Stimulated activated CD8-positive, alpha-beta memory T cell treated with anti-CD3 and anti-CD28 coated beads, Interleukin-4, amount 100 ng/mL, for 4 hours (primary cell): ENCODE measurements at regions not wholly inside any gene's neighbourhood (a gene's known extent, or its start where the extent isn't known, plus 50 kb on each side); places are given as distances from the start of the nearest gene placed in this dataset.

ENCODE experiments used
- DNase-seq, 2 donors: peaks; one replicate each; pipeline ENCODE4 v3.0.0-alpha.2; 2020; ENCODE audit warnings: low read depth in 2 of 2, low spot score in 1 of 2

GRCh38 chr18:78138983-78139496, 840.6 kb upstream of the SALL3 start:
- no peak for DNase-seq

DNA sequence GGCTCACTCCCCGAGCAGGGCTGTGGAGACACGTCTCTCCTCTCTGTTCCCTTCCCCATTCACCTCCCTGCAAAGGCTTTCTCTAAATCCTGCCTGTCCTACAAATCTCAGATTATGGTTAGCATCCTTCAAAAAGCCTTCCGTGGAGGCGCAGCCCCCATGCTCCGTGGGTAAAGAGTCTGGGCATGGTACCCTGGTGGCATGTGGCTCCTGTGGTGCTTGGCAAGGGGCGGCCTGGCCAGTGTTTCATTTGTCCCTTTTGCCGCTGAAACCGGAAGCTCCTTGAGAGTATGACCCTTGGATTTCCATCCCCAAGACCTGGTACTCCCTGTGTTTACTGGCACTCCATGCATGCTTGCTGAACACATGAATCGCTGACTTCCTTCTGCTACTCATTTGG, 839.3 kb upstream of the SALL3 start:
- no peak for DNase-seq

- no peak for DNase-seq
Measured at GRCh38 chr18:78144669-78145068, 834.9 kb upstream of the SALL3 start.

GRCh38 chr18:78145096-78145495, 834.5 kb upstream of the SALL3 start:
- DNase-seq, result no peak

DNA sequence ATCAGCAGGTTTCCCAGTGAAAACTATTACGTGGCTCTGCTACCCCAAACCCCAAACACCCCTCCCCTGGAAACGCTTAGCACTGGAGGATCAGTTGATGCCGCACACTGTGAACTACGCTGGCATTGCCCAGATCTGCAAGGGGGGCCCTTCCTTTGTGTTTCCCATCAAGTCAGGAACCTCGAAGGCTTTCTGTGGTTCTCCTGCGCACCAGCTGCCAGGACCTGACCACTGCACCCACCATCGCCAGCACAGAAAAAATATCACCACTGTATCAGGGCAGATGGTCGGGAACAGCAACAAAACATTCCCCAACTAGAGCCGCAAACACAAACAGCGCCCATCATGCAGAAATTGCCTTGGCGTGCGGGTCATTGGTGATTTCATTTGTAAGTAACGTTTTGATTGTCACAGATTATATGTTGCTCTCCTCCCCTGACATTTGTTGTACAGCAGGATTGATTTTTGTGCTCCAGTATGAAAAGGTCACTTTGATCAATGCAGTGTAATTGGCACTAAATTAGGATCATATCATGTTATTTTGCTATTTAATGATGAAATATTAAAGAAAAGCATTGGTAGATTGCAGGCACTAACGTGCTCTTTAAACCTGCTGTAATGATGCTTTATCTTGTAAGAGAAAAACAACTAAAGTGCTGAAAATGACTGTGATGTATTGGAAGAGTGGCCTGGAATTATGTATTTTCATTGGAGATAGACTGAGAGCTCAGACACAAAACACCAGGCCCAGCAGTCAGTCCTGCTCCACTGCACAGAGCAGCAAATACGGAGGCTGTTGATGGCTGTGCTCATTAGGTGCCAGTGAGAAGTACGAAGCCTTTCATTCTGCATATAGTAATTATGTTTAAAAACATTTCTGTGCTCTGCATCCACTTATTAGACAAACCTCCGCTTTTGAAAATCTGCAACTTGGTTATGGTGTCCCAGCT, 833.2 kb upstream of the SALL3 start:
- no peak for DNase-seq

DNA sequence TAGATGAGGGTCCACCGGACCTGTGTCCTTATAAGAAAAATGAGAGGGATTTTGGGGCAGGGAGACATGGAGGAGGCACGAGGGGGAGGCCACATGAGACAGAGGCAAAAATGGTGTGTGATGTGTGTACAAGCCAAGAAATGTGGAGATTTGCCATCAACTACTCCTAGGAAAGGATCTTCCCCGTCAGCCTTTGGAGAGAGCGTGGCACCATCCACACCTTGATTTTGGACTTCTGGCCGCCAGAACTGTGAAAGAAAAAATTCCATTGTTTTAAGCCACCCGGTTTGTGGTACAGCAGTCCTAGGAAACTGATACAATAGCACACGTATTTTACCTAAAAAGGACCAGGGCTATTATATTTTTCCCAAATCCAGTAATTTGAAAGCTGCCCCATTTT, 829.0 kb upstream of the SALL3 start:
- no peak for DNase-seq

GRCh38 chr18:78151234-78151633, 828.4 kb upstream of the SALL3 start:
- DNase-seq, result no peak

- DNase-seq, result no peak
Measured at GRCh38 chr18:78151948-78152725, 827.5 kb upstream of the SALL3 start.

DNA sequence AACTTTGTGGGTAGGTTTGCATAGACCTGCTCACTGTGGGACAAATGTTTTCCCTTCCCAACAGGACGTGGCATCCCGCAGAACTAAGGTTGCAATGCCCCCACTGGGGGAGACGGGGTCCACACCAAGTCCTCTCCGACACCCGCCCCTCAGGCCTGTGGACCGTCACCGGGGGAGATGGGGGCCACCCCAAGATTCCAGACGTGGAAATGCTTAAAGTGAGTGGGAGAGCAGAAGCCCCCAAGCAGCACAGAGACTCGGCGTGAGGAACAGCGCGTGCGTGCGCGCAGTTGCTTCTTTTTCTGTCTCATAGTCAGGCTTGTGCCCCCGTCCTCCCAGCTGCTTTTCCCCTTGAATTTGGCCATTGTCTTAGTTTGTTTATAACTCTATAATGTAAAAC, 826.3 kb upstream of the SALL3 start:
- no peak for DNase-seq

- DNase-seq, result no peak
Measured at GRCh38 chr18:78154444-78154843, 825.2 kb upstream of the SALL3 start.

GRCh38 chr18:78154853-78155252, 824.8 kb upstream of the SALL3 start:
- DNase-seq, result no peak

- no peak for DNase-seq
Measured at GRCh38 chr18:78156466-78156865, 823.2 kb upstream of the SALL3 start.

DNA sequence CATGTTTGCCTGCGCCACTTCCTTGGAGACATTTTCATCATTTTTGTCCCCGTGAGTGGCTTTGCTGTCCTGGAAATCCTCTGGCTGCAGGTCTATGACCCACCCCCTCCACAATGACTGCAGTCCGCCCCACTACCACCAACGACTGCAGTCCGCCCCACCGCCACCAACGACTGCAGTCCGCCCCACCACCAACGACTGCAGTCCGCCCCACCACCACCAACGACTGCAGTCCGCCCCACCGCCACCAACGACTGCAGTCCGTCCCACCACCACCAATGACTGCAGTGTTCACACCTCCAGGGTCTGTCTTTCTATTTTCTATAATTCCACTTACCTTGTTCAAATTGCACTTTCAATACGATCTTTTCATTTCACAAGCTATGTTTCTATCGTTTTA, 820.7 kb upstream of the SALL3 start:
- DNase-seq, result no peak

DNA sequence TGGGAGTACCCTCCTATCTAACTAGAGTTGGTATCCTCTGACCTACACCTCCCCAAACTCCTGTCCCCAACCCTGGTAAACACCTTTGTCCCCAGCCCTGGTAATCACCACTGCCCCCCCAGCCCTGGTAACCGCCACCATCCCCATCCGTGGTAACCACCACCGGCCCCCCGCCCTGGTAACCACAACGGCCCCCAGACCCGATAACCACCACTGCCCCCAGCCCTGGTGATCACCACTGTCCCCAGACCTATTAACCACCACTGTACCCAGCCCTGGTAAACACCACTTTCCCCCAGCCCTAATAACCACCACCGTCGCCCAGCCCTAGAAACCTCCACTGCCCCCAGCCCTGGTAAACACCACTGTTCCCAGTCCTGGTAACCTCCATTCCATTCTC, 820.2 kb upstream of the SALL3 start:
- DNase-seq, result no peak

DNA sequence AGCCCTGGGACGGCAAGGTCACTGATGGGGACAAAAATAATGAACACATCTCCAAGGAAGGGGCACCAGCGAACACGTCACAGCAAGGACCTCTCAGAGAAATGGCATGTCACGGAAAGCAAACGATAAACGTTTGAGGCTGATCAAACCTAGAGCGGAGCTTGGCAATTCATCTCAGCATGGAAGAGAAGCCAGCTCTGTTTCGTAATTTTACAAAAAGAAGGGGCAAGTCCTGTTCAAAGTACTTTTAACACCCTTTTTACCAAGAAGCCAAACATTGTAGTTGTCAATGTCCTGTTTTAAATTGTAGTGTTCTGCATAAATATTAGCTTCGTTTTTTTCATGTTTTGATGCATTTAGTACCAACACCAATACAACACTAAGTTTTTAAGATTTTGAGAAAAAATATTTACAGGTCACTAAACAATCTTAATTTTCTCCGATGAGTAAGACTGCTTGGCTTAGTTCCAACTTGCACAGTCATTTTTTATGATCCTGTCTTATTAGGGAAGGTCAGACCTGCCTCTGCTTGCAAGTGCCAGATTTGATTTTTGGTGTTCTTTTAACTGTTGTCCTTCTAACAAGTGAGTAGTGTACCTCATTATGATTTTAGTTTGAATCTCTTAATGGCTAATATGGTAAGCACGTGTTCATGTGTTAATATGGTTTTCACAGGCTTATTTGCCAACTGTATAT, 818.5 kb upstream of the SALL3 start:
- DNase-seq, result no peak

- no peak for DNase-seq
Measured at GRCh38 chr18:78165525-78165924, 814.1 kb upstream of the SALL3 start.

- DNase-seq, result no peak
Measured at GRCh38 chr18:78168526-78168925, 811.1 kb upstream of the SALL3 start.

DNA sequence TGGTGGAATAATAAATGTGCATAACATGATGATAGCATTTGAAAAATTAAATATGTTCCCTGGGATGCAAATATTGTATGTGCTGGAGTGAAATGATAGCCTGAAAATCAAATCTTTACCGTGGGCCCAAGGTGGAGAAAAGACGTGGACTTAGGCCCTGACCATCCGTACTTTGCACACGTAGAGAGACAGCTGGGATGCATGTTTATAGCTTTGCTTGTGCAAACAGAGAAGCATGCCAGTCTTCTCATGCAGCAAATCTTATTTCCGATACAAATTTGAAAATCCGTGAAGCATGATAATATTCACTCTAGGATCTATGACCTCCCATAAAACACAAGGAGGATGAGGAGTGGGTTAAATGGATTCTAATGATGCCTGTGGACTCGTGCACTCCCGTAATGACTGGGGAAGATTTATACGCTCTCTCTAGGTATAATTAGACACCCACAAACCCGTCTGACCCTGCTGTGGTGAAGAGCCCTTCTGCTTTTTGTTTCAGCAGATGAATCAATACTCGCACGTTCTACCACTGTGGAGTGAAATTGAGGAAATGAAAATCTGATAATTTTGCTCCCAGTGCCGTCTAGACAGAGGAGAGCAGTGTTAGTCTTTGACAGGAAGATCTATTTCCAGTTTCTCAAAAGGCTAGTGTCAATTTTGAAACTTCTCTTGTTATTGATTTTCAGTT, 810.3 kb upstream of the SALL3 start:
- no peak for DNase-seq

DNA sequence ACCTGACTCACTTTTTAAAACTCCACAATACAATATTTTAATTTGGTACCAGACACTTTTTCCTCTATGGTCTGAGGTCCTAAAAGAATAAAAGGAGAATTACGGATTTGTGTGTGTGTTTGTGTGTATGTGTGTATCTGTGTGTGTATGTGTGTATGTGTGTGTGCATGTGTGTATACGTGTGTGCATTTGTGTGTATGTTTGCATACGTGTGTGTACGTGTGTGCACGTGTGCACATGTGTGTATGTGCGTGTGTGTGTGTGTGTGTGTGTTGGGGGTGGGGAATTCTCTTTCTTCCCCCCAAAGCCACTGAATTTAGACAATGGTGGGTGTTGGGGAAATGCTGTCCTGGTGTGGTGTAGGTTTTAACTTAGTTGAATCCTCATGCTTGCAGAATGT, 807.7 kb upstream of the SALL3 start:
- no peak for DNase-seq

- DNase-seq, result no peak
Measured at GRCh38 chr18:78174737-78175136, 804.9 kb upstream of the SALL3 start.

DNA sequence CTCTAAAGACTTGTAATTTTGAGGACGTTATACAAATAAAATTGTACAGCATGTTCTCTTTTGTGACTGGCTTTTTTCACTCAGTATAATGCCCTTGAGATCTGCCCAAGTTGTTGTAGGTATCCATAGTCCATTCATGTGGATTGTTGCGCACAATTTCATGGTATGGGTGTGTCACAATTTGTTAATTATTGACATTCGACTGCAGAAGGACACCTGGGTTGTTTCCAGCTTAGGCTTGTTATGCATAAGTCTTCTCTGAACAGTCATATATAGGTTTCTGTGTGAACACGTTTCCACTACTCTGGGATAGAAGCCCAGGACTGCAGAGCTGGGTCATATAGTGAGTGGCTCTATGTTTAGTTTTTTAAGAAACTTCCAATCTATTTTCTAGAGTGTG, 800.8 kb upstream of the SALL3 start:
- DNase-seq, result no peak
